GM23338 (cell line): ENCODE measurements at regions not wholly inside any gene's neighbourhood (a gene's known extent, or its start where the extent isn't known, plus 50 kb on each side); places are given as distances from the start of the nearest gene placed in this dataset.

Experiments
- ATAC-seq: fragments of 200-7000 bp; cut with Tn5 transposase; 3 replicates; pipeline ENCODE4 v1.9.1; 2020
- DNase-seq: peaks from one replicate; pipeline ENCODE4 v3.0.0-alpha.2; 2015; ENCODE audit warnings: low spot score
- H2AFZ ChIP-seq: fragments of 200-600 bp; sonication (generic); 2 replicates; pipeline ENCODE4 v1.8.0; 2016; ENCODE audit warnings: antibody characterized with exemption, mild to moderate bottlenecking, moderate library complexity
- H3F3A ChIP-seq: fragments of 200-600 bp; sonication (generic); replicated peaks from 2 replicates; pipeline ENCODE4 v1.8.0; 2017; ENCODE audit warnings: antibody characterized with exemption, mixed run types, low read depth
- H3K27ac ChIP-seq: fragments of 200-600 bp; sonication (generic); 2 replicates; pipeline ENCODE4 v1.6.1; 2016; ENCODE audit warnings: low read depth
- H3K27me3 ChIP-seq: fragments of 200-600 bp; sonication (generic); 2 replicates; pipeline ENCODE4 v1.8.0; 2016; ENCODE audit warnings: mild to moderate bottlenecking, mixed run types, moderate library complexity; ENCODE audit not compliant: insufficient read depth
- H3K36me3 ChIP-seq: fragments of 200-600 bp; sonication (generic); 2 replicates; pipeline ENCODE4 v1.8.0; 2016; ENCODE audit warnings: mild to moderate bottlenecking; ENCODE audit not compliant: insufficient read depth
- H3K4me1 ChIP-seq: fragments of 200-600 bp; sonication (generic); 2 replicates; pipeline ENCODE4 v1.8.0; 2016; ENCODE audit warnings: mild to moderate bottlenecking, moderate library complexity; ENCODE audit not compliant: insufficient read depth
- H3K4me2 ChIP-seq: fragments of 200-600 bp; sonication (generic); 2 replicates; pipeline ENCODE4 v1.7.1; 2017; ENCODE audit warnings: mixed run types
- H3K4me3 ChIP-seq: fragments of 200-600 bp; sonication (generic); 2 replicates; pipeline ENCODE4 v1.6.1; 2016; ENCODE audit warnings: mixed run types
- H3K79me2 ChIP-seq: fragments of 200-600 bp; sonication (generic); replicated peaks from 2 replicates; pipeline ENCODE4 v1.8.0; 2017; ENCODE audit warnings: mild to moderate bottlenecking; ENCODE audit not compliant: insufficient read depth
- H3K9me2 ChIP-seq: fragments of 200-600 bp; sonication (generic); 2 replicates; pipeline ENCODE4 v1.8.0; 2017; ENCODE audit not compliant: insufficient read depth
- H4K20me1 ChIP-seq: fragments of 200-600 bp; sonication (generic); replicated peaks from 2 replicates; pipeline ENCODE4 v1.8.0; 2017; ENCODE audit warnings: mild to moderate bottlenecking; ENCODE audit not compliant: insufficient read depth
- H3K27ac Mint-ChIP-seq: 2 replicates; pipeline ENCODE4 v1.8.0; 2020; ENCODE audit warnings: inconsistent platforms, mild to moderate bottlenecking, moderate library complexity, mixed read lengths
- H3K27me3 Mint-ChIP-seq: 3 replicates; pipeline ENCODE4 v1.8.0; 2022; ENCODE audit warnings: low read depth, mild to moderate bottlenecking, moderate library complexity, mixed read lengths, inconsistent platforms; ENCODE audit not compliant: insufficient read depth, poor library complexity
- H3K36me3 Mint-ChIP-seq: 3 replicates; pipeline ENCODE4 v1.8.0; 2021; ENCODE audit warnings: low read depth, mild to moderate bottlenecking, inconsistent platforms, moderate library complexity, mixed read lengths
- H3K4me1 Mint-ChIP-seq: 3 replicates; pipeline ENCODE4 v1.8.0; 2020; ENCODE audit warnings: mild to moderate bottlenecking, inconsistent platforms, mixed read lengths
- H3K4me3 Mint-ChIP-seq: 3 replicates; pipeline ENCODE4 v1.8.0; 2021; ENCODE audit warnings: moderate library complexity, mild to moderate bottlenecking, inconsistent platforms, mixed read lengths
- H3K9me3 Mint-ChIP-seq: 3 replicates; pipeline ENCODE4 v1.8.0; 2020; ENCODE audit warnings: moderate library complexity, mild to moderate bottlenecking, inconsistent platforms, mixed read lengths
- CREB1 ChIP-seq: fragments of 250-450 bp; sonication (Bioruptor Pico); IDR thresholded peaks from 2 replicates; pipeline ENCODE4 v1.5.0; 2020; ENCODE audit warnings: low read depth, mild to moderate bottlenecking, moderate library complexity
- ETS1 ChIP-seq: IDR thresholded peaks from 2 replicates; pipeline ENCODE4 v1.6.1; 2016; ENCODE audit warnings: antibody characterized with exemption
- EZH2 ChIP-seq: fragments of 200-600 bp; sonication (generic); IDR thresholded peaks from one replicate; pipeline ENCODE4 v1.8.0; 2017; ENCODE audit warnings: antibody characterized with exemption, mild to moderate bottlenecking, low read depth; ENCODE audit not compliant: unreplicated experiment
- EZH2phosphoT487 ChIP-seq: fragments of 200-600 bp; sonication (generic); IDR thresholded peaks from one replicate; pipeline ENCODE4 v1.8.1; 2018; ENCODE audit warnings: antibody characterized with exemption; ENCODE audit not compliant: unreplicated experiment
- JUNB ChIP-seq: IDR thresholded peaks from one replicate; pipeline ENCODE4 v1.6.1; 2016; ENCODE audit warnings: antibody characterized with exemption; ENCODE audit not compliant: unreplicated experiment
- NANOG ChIP-seq: IDR thresholded peaks from 2 replicates; pipeline ENCODE4 v1.6.1; 2016; ENCODE audit warnings: antibody characterized with exemption, borderline replicate concordance
- POLR2AphosphoS5 ChIP-seq: IDR thresholded peaks from 2 replicates; pipeline ENCODE4 v1.6.1; 2016; ENCODE audit warnings: antibody characterized with exemption, low read depth
- REST ChIP-seq: IDR thresholded peaks from one replicate; pipeline ENCODE4 v1.6.1; 2018; ENCODE audit warnings: antibody characterized with exemption; ENCODE audit not compliant: unreplicated experiment
- STAT1 ChIP-seq: IDR thresholded peaks from one replicate; pipeline ENCODE4 v1.6.1; 2016; ENCODE audit warnings: antibody characterized with exemption; ENCODE audit not compliant: unreplicated experiment
- ZNF114 ChIP-seq: fragments of 250-450 bp; sonication (Bioruptor Pico); IDR thresholded peaks from 2 replicates; pipeline ENCODE4 v1.5.0; 2020; ENCODE audit warnings: mild to moderate bottlenecking, moderate library complexity
- ZNF331 ChIP-seq: fragments of 250-450 bp; sonication (Bioruptor Pico); IDR thresholded peaks from 2 replicates; pipeline ENCODE4 v1.5.0; 2020; ENCODE audit warnings: low read depth, mild to moderate bottlenecking, moderate library complexity

DNA sequence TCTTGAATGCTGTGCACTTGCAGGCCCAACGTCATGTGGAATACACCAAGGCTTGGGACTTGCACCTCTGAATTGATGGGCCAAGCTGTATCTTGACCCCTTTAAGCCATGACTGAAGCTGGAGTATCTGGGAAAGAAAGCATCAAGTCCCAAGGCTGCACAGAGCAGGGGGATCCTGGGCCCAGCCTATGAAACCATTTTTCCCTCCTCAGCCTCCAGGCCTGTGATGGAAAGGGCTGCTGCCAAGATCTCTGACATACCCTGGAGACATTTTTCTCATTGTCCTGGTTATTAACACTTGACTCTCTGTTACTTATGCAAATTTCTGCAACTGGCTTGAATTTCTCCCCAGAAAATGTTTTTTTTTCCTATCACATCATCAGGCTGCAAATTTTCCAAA lies 174.0 kb upstream of the SNX2 start:
- ATAC-seq (no peak), DNase-seq (no peak)
- H3F3A ChIP-seq = no peaks in the 10 kb centered on the region
- Mint-ChIP-seq H3K27ac (no peak overlapping the region), H3K4me1 (no peaks in the 10 kb centered on the region), H3K9me3 (peaks cover 47% of the 10 kb centered on the region), H3K27me3 (peaks cover 2% of the 10 kb centered on the region), H3K4me3 (no peak overlapping the region), H3K36me3 (peaks cover 32% of the 10 kb centered on the region)
- H2AFZ ChIP-seq = no peak overlapping the region
- no peak overlapping the region for H3K4me2 ChIP-seq
- TF ChIP-seq STAT1 (no peak), POLR2AphosphoS5 (no peak), CREB1 (no peak), NANOG (no peak), EZH2phosphoT487 (no peak)
- H3K4me3 ChIP-seq = no peak overlapping the region
- no peaks in the 10 kb centered on the region for H3K4me1 ChIP-seq
- 0 out of 2 replicates have a peak, but pooled peaks cover 9% of the 10 kb centered on the region for H3K9me2 ChIP-seq
- 0 out of 2 replicates have a peak, but pooled peaks cover 4% of the 10 kb centered on the region for H3K36me3 ChIP-seq
- no peaks in the 10 kb centered on the region for H3K79me2 ChIP-seq
- no peaks in the 10 kb centered on the region for H4K20me1 ChIP-seq
- H3K27me3 ChIP-seq = no peaks in the 10 kb centered on the region
- H3K27ac ChIP-seq = no peak overlapping the region

GRCh38 chr5:122602700-122603099 lies 172.2 kb upstream of the SNX2 start:
- Histone ChIP-seq H3F3A (no peaks in the 10 kb centered on the region), H3K4me2 (no peak overlapping the region), H3K36me3 (0 out of 2 replicates have a peak, but pooled peaks cover 4% of the 10 kb centered on the region), H3K9me2 (0 out of 2 replicates have a peak, but pooled peaks cover 9% of the 10 kb centered on the region), H3K27ac (no peak overlapping the region), H3K27me3 (no peaks in the 10 kb centered on the region), H3K4me1 (no peaks in the 10 kb centered on the region), H3K79me2 (no peaks in the 10 kb centered on the region), H4K20me1 (no peaks in the 10 kb centered on the region), H2AFZ (no peak overlapping the region), H3K4me3 (no peak overlapping the region)
- ATAC-seq (no peak), DNase-seq (no peak)
- H3K4me3 Mint-ChIP-seq = no peak overlapping the region
- peaks cover 32% of the 10 kb centered on the region for H3K36me3 Mint-ChIP-seq
- peaks cover 39% of the 10 kb centered on the region for H3K9me3 Mint-ChIP-seq
- TF ChIP-seq JUNB (no peak), EZH2phosphoT487 (no peak), ZNF331 (CRISPR knock-in tag) (no peak), ETS1 (no peak), ZNF114 (CRISPR knock-in tag) (no peak), CREB1 (no peak), STAT1 (no peak), EZH2 (no peak), REST (no peak)
- H3K4me1 Mint-ChIP-seq = no peaks in the 10 kb centered on the region
- no peak overlapping the region for H3K27ac Mint-ChIP-seq
- no peaks in the 10 kb centered on the region for H3K27me3 Mint-ChIP-seq
